Gastrocnemius medialis (tissue), 4 donors: ENCODE measurements at regions not wholly inside any gene's neighbourhood (a gene's known extent, or its start where the extent isn't known, plus 50 kb on each side); places are given as distances from the start of the nearest gene placed in this dataset.

Source experiments
- CTCF ChIP-seq, 5 experiments: fragments of 450-650 bp in 3 of 5; fragments of 200-600 bp in 2 of 5; sonication (generic) in 2 of 5; IDR thresholded peaks in 4 of 5; conservative IDR thresholded peaks in 1 of 5; 1 replicate in 4 of 5; 2 replicates in 1 of 5; pipeline ENCODE4 v1.5.1; 2016 to 2019; ENCODE audit warnings: antibody characterized with exemption in 5 of 5, mild to moderate bottlenecking in 3 of 5, moderate library complexity in 3 of 5
- POLR2A ChIP-seq, 2 donors: fragments of 450-650 bp; IDR thresholded peaks; one replicate each; pipeline ENCODE4 v1.6.1; 2017; ENCODE audit warnings: antibody characterized with exemption in 2 of 2, mild to moderate bottlenecking in 2 of 2, moderate library complexity in 2 of 2

GRCh38 chr5:94081088-94081487 is 339.7 kb upstream of the POU5F2 start:
- TF ChIP-seq CTCF (IDR thresholded peaks at IDR 0.05 in 4 of 5, conservative IDR thresholded peaks at IDR 0.05 in 1 of 5) (no peak), POLR2A (IDR thresholded peaks at IDR 0.05) (no peak)
